Stromal cell of bone marrow (primary cell): ENCODE measurements at regions not wholly inside any gene's neighbourhood (a gene's known extent, or its start where the extent isn't known, plus 50 kb on each side); places are given as distances from the start of the nearest gene placed in this dataset.

Source experiments
- DNase-seq: peaks from one replicate; pipeline ENCODE4 v3.0.0-alpha.2; 2012; ENCODE audit warnings: low read depth

DNA sequence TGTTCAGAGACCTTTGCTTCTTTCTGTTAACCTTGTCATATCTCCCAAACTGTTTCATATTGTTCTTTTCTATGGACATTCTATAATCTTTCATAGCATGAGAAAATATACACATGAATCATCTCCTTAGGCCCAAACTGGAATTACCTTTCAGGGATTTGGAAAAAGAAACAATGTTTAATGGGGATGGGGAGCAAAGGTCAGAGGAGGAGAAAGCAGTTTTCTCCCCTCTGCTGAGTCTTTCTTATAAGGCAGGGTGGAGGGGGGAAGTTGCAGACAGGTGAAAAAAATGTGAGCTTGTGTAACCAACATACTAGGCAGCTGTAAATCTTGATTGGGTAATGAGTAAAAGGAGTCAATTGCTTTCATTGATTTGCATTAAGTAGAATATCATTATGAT, 164.1 kb downstream of the BRINP2 start:
- no peak for DNase-seq

DNA sequence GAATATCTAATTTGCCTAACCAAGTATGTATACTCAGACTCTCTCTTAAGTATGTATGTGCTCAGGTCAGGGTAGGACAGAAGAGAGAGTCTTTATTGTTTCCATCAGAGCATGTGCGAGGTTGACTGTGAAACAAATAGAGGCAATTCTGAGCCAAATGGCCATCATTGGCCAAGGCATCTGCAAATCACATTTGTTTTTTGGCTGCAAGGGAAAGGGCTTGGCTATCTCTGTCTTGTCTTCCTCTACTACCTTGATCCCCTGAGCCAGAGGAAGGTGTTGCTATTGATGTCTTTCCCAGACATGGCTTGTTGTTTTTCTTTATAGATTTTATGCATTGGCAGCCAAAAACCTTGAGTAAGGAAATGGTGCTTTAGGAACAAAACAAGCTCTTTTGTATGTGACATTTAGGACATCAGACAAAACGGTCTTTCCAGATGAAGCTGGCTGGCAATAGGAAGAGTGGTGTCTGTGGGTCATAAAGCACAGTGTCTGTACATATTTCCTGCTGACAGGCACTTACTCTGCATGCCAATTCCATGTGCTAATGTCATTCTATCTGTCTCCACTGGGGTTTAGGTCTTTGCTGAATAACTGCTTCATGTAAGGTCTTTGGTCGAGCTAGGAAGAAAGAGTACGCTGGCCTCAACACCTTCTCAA, 163.3 kb downstream of the BRINP2 start:
- DNase-seq: no peak
